Mesendoderm (in vitro differentiated cells): ENCODE measurements at regions not wholly inside any gene's neighbourhood (a gene's known extent, or its start where the extent isn't known, plus 50 kb on each side); places are given as distances from the start of the nearest gene placed in this dataset.
"Not testable (repeated sequence)": the region's sequence is repeated elsewhere in the genome, so short reads cannot be mapped to it uniquely, and the experiment has no call there.

Experiments
- DNase-seq: peaks from one replicate; pipeline ENCODE4 v3.0.0; 2013
- H2AK5ac ChIP-seq: 2 replicates; pipeline ENCODE4 v1.6.1; 2013; ENCODE audit warnings: low read length, inconsistent platforms
- H2BK120ac ChIP-seq: 2 replicates; pipeline ENCODE4 v1.6.1; 2013; ENCODE audit warnings: low read depth, mild to moderate bottlenecking, low read length, moderate library complexity, mixed read lengths
- H2BK15ac ChIP-seq: replicated peaks from 2 replicates; pipeline ENCODE4 v1.6.1; 2013; ENCODE audit warnings: low read depth, mild to moderate bottlenecking, moderate library complexity
- H2BK5ac ChIP-seq: 2 replicates; pipeline ENCODE4 v1.6.1; 2013; ENCODE audit warnings: low read length, inconsistent platforms
- H3K18ac ChIP-seq: 2 replicates; pipeline ENCODE4 v1.6.1; 2013; ENCODE audit warnings: mild to moderate bottlenecking, low read length, mixed read lengths
- H3K23ac ChIP-seq: one replicate; pipeline ENCODE4 v1.6.1; 2013; ENCODE audit warnings: low read length
- H3K27ac ChIP-seq: 2 replicates; pipeline ENCODE4 v1.5.1; 2013; ENCODE audit warnings: low read depth, mild to moderate bottlenecking, inconsistent platforms, low read length, moderate library complexity
- H3K27me3 ChIP-seq: 2 replicates; pipeline ENCODE4 v1.6.1; 2013; ENCODE audit warnings: low read length, control low read depth, mild to moderate bottlenecking, inconsistent platforms; ENCODE audit not compliant: insufficient read depth, poor library complexity
- H3K36me3 ChIP-seq: 2 replicates; pipeline ENCODE4 v1.6.1; 2013; ENCODE audit warnings: low read length, inconsistent platforms; ENCODE audit not compliant: control insufficient read depth, insufficient read depth
- H3K4ac ChIP-seq: one replicate; pipeline ENCODE4 v1.6.1; 2013; ENCODE audit warnings: low read depth, mild to moderate bottlenecking, low read length, moderate library complexity
- H3K4me1 ChIP-seq: 2 replicates; pipeline ENCODE4 v1.6.1; 2013; ENCODE audit warnings: low read depth, low read length, inconsistent platforms; ENCODE audit not compliant: control insufficient read depth
- H3K4me2 ChIP-seq: 2 replicates; pipeline ENCODE4 v1.6.1; 2013; ENCODE audit warnings: low read length
- H3K4me3 ChIP-seq: 2 replicates; pipeline ENCODE4 v1.5.1; 2013; ENCODE audit warnings: mild to moderate bottlenecking, low read length
- H3K56ac ChIP-seq: one replicate; pipeline ENCODE4 v1.6.1; 2013; ENCODE audit warnings: low read length
- H3K79me1 ChIP-seq: 2 replicates; pipeline ENCODE4 v1.6.1; 2013; ENCODE audit warnings: low read length, inconsistent platforms
- H3K79me2 ChIP-seq: 2 replicates; pipeline ENCODE4 v1.6.1; 2013; ENCODE audit warnings: mild to moderate bottlenecking, low read length; ENCODE audit not compliant: control insufficient read depth, insufficient read depth
- H3K9ac ChIP-seq: 2 replicates; pipeline ENCODE4 v1.6.1; 2013; ENCODE audit warnings: low read length, inconsistent platforms
- H4K5ac ChIP-seq: one replicate; pipeline ENCODE4 v1.6.1; 2013; ENCODE audit warnings: low read length
- H4K8ac ChIP-seq: one replicate; pipeline ENCODE4 v1.6.1; 2013; ENCODE audit warnings: low read depth, mild to moderate bottlenecking, control low read depth, low read length, moderate library complexity
- WGBS: extraction: QIAGEN DNeasy Blood & Tissue Kit; methylation state at CpG from one replicate; pipeline ENCODE4 v1.1.7; 2013; ENCODE audit warnings: low lambda C conversion rate, missing lambda C conversion rate; ENCODE audit not compliant: insufficient coverage; ENCODE audit errors: extremely low coverage; 5-methylcytosine and 5-hydroxymethylcytosine counted together

GRCh38 chr5:62767077-62767476, 188.5 kb downstream of the LRRC70 start:
- no peak overlapping the region for H3K18ac ChIP-seq
- H3K9ac ChIP-seq = no peak overlapping the region
- H3K56ac ChIP-seq = no peak overlapping the region
- no peaks in the 10 kb centered on the region for H3K4me1 ChIP-seq
- H2BK15ac ChIP-seq = no peak overlapping the region
- H3K23ac ChIP-seq = no peak overlapping the region
- H3K4ac ChIP-seq = no peak overlapping the region
- no peak overlapping the region for H4K5ac ChIP-seq
- WGBS = no CpG with 5 or more reads among the region's 2 CpGs
- DNase-seq = no peak
- H3K4me2 ChIP-seq = no peak overlapping the region
- H4K8ac ChIP-seq = no peak overlapping the region
- no peak overlapping the region for H2BK120ac ChIP-seq
- H2BK5ac ChIP-seq = no peak overlapping the region
- H3K36me3 ChIP-seq = no peaks in the 10 kb centered on the region
- no peaks in the 10 kb centered on the region for H3K79me1 ChIP-seq
- H3K27me3 ChIP-seq = no peaks in the 10 kb centered on the region
- H3K27ac ChIP-seq = no peak overlapping the region
- no peak overlapping the region for H2AK5ac ChIP-seq
- H3K79me2 ChIP-seq = no peaks in the 10 kb centered on the region
- no peak overlapping the region for H3K4me3 ChIP-seq

DNA sequence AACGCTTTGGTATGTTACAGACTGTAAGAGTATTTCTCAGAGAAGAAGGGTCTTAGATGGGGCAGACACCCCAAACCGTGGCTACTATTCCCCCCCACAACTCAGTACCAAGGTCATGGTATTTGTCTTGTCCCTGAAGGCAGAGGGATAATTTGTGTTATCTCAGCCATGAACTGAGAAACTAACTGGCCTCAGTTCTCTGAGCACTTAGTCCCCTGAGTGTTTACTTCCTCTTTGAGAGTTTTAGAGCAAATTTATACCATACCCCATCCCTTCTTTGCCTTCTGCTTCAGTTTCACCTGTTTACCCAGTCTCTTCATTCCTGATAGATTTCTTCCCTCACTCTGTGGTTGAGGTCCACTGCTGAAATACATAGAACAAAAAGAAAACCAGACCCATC, 183.9 kb downstream of the LRRC70 start:
- Histone ChIP-seq H2BK120ac (no peak overlapping the region), H3K18ac (no peak overlapping the region), H2BK15ac (no peak overlapping the region), H3K4me1 (no peaks in the 10 kb centered on the region), H3K79me2 (no peaks in the 10 kb centered on the region), H3K27ac (no peak overlapping the region), H2AK5ac (no peak overlapping the region), H3K4me2 (no peak overlapping the region), H3K4me3 (no peak overlapping the region), H2BK5ac (no peak overlapping the region), H4K8ac (no peak overlapping the region), H3K27me3 (no peaks in the 10 kb centered on the region), H3K79me1 (no peaks in the 10 kb centered on the region), H4K5ac (no peak overlapping the region), H3K36me3 (no peaks in the 10 kb centered on the region), H3K9ac (no peak overlapping the region), H3K56ac (no peak overlapping the region), H3K23ac (no peak overlapping the region), H3K4ac (no peak overlapping the region)
- no CpG with 5 or more reads among the region's 2 CpGs for WGBS
- DNase-seq = no peak

- not testable (repeated sequence) for H3K4me1 ChIP-seq, H2BK5ac ChIP-seq, H4K8ac ChIP-seq, H3K79me2 ChIP-seq, H2AK5ac ChIP-seq, H3K27ac ChIP-seq, H3K23ac ChIP-seq, H2BK120ac ChIP-seq, H3K36me3 ChIP-seq, H3K9ac ChIP-seq, H4K5ac ChIP-seq, DNase-seq, H3K56ac ChIP-seq, H3K4ac ChIP-seq, H3K4me3 ChIP-seq, H3K27me3 ChIP-seq, H3K4me2 ChIP-seq, H3K79me1 ChIP-seq, H3K18ac ChIP-seq, H2BK15ac ChIP-seq
- no CpG with 5 or more reads among the region's 4 CpGs for WGBS
Measured at GRCh38 chr5:62757686-62758085, 179.1 kb downstream of the LRRC70 start.

DNA sequence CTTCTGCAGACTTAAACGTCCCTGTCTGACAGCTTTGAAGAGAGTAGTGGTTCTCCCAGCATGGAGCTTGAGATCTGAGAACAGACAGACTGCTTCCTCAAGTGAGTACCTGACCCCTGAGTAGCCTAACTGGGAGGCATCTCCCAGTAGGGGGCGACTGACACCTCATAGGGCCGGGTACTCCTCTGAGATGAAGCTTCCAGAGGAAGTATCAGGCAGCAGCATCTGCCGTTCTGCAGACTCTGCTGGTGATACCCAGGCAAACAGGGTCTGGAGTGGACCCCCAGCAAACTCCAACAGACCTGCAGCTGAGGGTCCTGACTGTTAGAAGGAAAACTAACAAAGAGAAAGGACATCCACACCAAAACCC, 174.4 kb downstream of the LRRC70 start:
- H4K8ac ChIP-seq, H3K56ac ChIP-seq, H2BK15ac ChIP-seq, H3K36me3 ChIP-seq, H3K4me3 ChIP-seq, H3K4ac ChIP-seq, H3K23ac ChIP-seq, H3K79me1 ChIP-seq, H3K79me2 ChIP-seq, H2AK5ac ChIP-seq, H2BK120ac ChIP-seq, H3K27ac ChIP-seq, DNase-seq, H3K4me2 ChIP-seq, H3K27me3 ChIP-seq, H3K18ac ChIP-seq, H3K9ac ChIP-seq, H2BK5ac ChIP-seq, H3K4me1 ChIP-seq, H4K5ac ChIP-seq: not testable (repeated sequence)
- WGBS = no CpG with 5 or more reads among the region's 4 CpGs

DNA sequence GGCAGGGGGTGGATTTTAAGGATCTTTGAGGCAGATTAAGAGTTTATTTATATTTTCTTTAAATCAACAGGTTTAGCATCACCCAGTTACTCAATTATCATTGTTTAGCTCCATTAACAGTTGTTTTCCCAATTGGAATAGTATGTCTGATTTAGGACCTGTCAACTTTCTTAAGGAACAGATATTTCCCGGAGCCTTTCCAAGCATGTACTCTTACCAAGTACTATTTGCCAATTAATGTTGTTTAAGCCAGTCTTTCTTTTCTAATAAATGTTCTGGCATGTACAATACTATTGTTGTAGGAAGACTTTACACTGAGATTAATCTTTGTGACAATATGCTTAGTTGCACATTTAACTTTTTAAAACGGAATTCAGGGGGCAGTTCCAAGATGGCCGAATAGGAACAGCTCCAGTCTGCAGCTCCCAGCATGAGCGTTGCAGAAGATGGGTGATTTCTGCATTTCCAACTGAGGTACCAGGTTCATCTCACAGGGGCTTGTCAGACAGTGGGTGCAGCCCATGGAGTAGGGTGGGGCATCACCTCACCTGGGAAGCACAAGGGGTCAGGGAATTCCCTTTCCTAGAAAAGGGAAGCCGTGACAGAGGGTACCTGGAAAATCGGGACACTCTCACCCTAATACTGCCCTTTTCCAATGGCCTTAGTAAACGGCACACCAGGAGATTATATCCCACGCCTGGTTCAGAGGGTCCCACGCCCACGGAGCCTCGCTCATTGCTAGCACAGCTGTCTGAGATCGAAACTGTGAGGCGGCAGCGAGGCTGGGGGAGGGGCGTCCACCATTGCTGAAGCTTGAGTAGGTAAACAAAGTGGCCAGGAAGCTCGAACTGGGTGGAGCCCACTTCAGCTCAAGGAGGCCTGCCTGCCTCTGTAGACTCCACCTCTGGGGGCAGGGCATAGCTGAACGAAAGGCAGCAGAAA, 173.7 kb downstream of the LRRC70 start:
- not testable (repeated sequence) for H3K79me2 ChIP-seq, H3K9ac ChIP-seq, H4K5ac ChIP-seq, H3K36me3 ChIP-seq, H3K79me1 ChIP-seq, H4K8ac ChIP-seq, H2AK5ac ChIP-seq, H3K23ac ChIP-seq, H3K4me1 ChIP-seq, H3K27ac ChIP-seq, H3K27me3 ChIP-seq, H2BK120ac ChIP-seq, H3K56ac ChIP-seq, H2BK15ac ChIP-seq, DNase-seq, H3K4me3 ChIP-seq, H3K4ac ChIP-seq, H3K18ac ChIP-seq, H3K4me2 ChIP-seq, H2BK5ac ChIP-seq
- no CpG with 5 or more reads among the region's 17 CpGs for WGBS

GRCh38 chr5:62742207-62742606, 163.6 kb downstream of the LRRC70 start:
- no peak overlapping the region for H3K23ac ChIP-seq
- H3K79me1 ChIP-seq = no peaks in the 10 kb centered on the region
- H4K5ac ChIP-seq = no peak overlapping the region
- H3K36me3 ChIP-seq = no peaks in the 10 kb centered on the region
- no CpG with 5 or more reads among the region's 2 CpGs for WGBS
- no peak overlapping the region for H3K4ac ChIP-seq
- H3K4me2 ChIP-seq = no peak overlapping the region
- H3K27me3 ChIP-seq = no peaks in the 10 kb centered on the region
- H3K79me2 ChIP-seq = no peaks in the 10 kb centered on the region
- no peak overlapping the region for H3K4me3 ChIP-seq
- no peak overlapping the region for H3K9ac ChIP-seq
- H3K27ac ChIP-seq = no peak overlapping the region
- no peak overlapping the region for H2BK5ac ChIP-seq
- no peak overlapping the region for H2BK120ac ChIP-seq
- H3K18ac ChIP-seq = no peak overlapping the region
- H3K4me1 ChIP-seq = no peaks in the 10 kb centered on the region
- no peak overlapping the region for H2AK5ac ChIP-seq
- no peak overlapping the region for H2BK15ac ChIP-seq
- DNase-seq = no peak
- H4K8ac ChIP-seq = no peak overlapping the region
- no peak overlapping the region for H3K56ac ChIP-seq
